ENCODE measurements at regions not wholly inside any gene's neighbourhood (a gene's known extent, or its start where the extent isn't known, plus 50 kb on each side); places are given as distances from the start of the nearest gene placed in this dataset.

- Histone ChIP-seq H3K9ac (ENCODE audit: extremely low read depth, low read length, poor library complexity, severe bottlenecking) (no peak overlapping the region), H3K27ac (ENCODE audit: low read depth, low read length) (no peak overlapping the region), H3K9me3 (ENCODE audit: control insufficient read depth, low read length) (no peaks in the 10 kb centered on the region), H3K4me3 (ENCODE audit: low read length) (no peak overlapping the region), H3K36me3 (ENCODE audit: control insufficient read depth, insufficient read depth, low read length) (no peaks in the 10 kb centered on the region), H3K4me1 (ENCODE audit: control insufficient read depth, insufficient read depth, low read length) (peaks cover 3% of the 10 kb centered on the region), H3K27me3 (ENCODE audit: control insufficient read depth, insufficient read depth, low read length, poor library complexity, severe bottlenecking) (no peaks in the 10 kb centered on the region)
- no peak for TF ChIP-seq CTCF (conservative IDR thresholded peaks at IDR 0.05)
- H3K9me3 Mint-ChIP-seq, result peaks cover 3% of the 10 kb centered on the region
- H3K27me3 Mint-ChIP-seq (ENCODE audit: insufficient read depth), result peaks cover 17% of the 10 kb centered on the region
- no peaks in the 10 kb centered on the region for H3K36me3 Mint-ChIP-seq (ENCODE audit: low read depth)
- no peak for DNase-seq
- H3K27ac Mint-ChIP-seq, result no peak overlapping the region
- peaks cover 11% of the 10 kb centered on the region for H3K4me1 Mint-ChIP-seq
- H3K4me3 Mint-ChIP-seq, result no peak overlapping the region
- 91 to 96% methylated on average over 8 of the region's 8 CpGs for WGBS, 2 experiments (ENCODE audit: insufficient coverage in 1 of 2, insufficient read length in 1 of 2)
Measured at GRCh38 chr5:168147106-168147505, 144.3 kb upstream of the WWC1 start.

GRCh38 chr5:168147568-168148360 is 143.7 kb upstream of the WWC1 start:
- Histone ChIP-seq H3K27me3 (ENCODE audit: control insufficient read depth, insufficient read depth, low read length, poor library complexity, severe bottlenecking) (no peaks in the 10 kb centered on the region), H3K4me3 (ENCODE audit: low read length) (no peak overlapping the region), H3K27ac (ENCODE audit: low read depth, low read length) (no peak overlapping the region), H3K4me1 (ENCODE audit: control insufficient read depth, insufficient read depth, low read length) (peaks cover 3% of the 10 kb centered on the region), H3K9ac (ENCODE audit: extremely low read depth, low read length, poor library complexity, severe bottlenecking) (no peak overlapping the region), H3K9me3 (ENCODE audit: control insufficient read depth, low read length) (no peaks in the 10 kb centered on the region), H3K36me3 (ENCODE audit: control insufficient read depth, insufficient read depth, low read length) (no peaks in the 10 kb centered on the region)
- no peak for DNase-seq
- peaks cover 17% of the 10 kb centered on the region for H3K27me3 Mint-ChIP-seq (ENCODE audit: insufficient read depth)
- peaks cover 11% of the 10 kb centered on the region for H3K4me1 Mint-ChIP-seq
- peaks cover 3% of the 10 kb centered on the region for H3K9me3 Mint-ChIP-seq
- no peaks in the 10 kb centered on the region for H3K36me3 Mint-ChIP-seq (ENCODE audit: low read depth)
- H3K27ac Mint-ChIP-seq, result no peak overlapping the region
- TF ChIP-seq CTCF (conservative IDR thresholded peaks at IDR 0.05), result no peak
- H3K4me3 Mint-ChIP-seq, result no peak overlapping the region
- 84 to 93% methylated on average over 8 to 10 of the region's 10 CpGs for WGBS, 2 experiments (ENCODE audit: insufficient coverage in 1 of 2, insufficient read length in 1 of 2)

- Histone ChIP-seq H3K9ac (ENCODE audit: extremely low read depth, low read length, poor library complexity, severe bottlenecking) (no peak overlapping the region), H3K4me1 (ENCODE audit: control insufficient read depth, insufficient read depth, low read length) (peaks cover 3% of the 10 kb centered on the region), H3K4me3 (ENCODE audit: low read length) (no peak overlapping the region), H3K36me3 (ENCODE audit: control insufficient read depth, insufficient read depth, low read length) (no peaks in the 10 kb centered on the region), H3K27ac (ENCODE audit: low read depth, low read length) (no peak overlapping the region), H3K9me3 (ENCODE audit: control insufficient read depth, low read length) (no peaks in the 10 kb centered on the region), H3K27me3 (ENCODE audit: control insufficient read depth, insufficient read depth, low read length, poor library complexity, severe bottlenecking) (no peaks in the 10 kb centered on the region)
- H3K36me3 Mint-ChIP-seq (ENCODE audit: low read depth), result no peaks in the 10 kb centered on the region
- H3K9me3 Mint-ChIP-seq, result no peaks in the 10 kb centered on the region
- no peak overlapping the region for H3K4me3 Mint-ChIP-seq
- no peak for DNase-seq
- H3K27ac Mint-ChIP-seq, result no peak overlapping the region
- no peak for TF ChIP-seq CTCF (conservative IDR thresholded peaks at IDR 0.05)
- peaks cover 17% of the 10 kb centered on the region for H3K27me3 Mint-ChIP-seq (ENCODE audit: insufficient read depth)
- peaks cover 17% of the 10 kb centered on the region for H3K4me1 Mint-ChIP-seq
- 93 to 96% methylated on average over 5 to 6 of the region's 6 CpGs for WGBS, 2 experiments (ENCODE audit: insufficient coverage in 1 of 2, insufficient read length in 1 of 2)
Measured at GRCh38 chr5:168151041-168151440, 140.4 kb upstream of the WWC1 start.

All from endodermal cell (in vitro differentiated cells).